Muscle layer of colon (tissue), 2 donors: ENCODE measurements at regions not wholly inside any gene's neighbourhood (a gene's known extent, or its start where the extent isn't known, plus 50 kb on each side); places are given as distances from the start of the nearest gene placed in this dataset.

Experiments
- H3K27ac ChIP-seq: one replicate; pipeline ENCODE4 v1.7.0; 2013; ENCODE audit warnings: low read depth, mild to moderate bottlenecking, low read length, moderate library complexity
- H3K27me3 ChIP-seq, 2 donors: one replicate each; pipeline ENCODE4 v1.7.0; 2013; ENCODE audit warnings: low read length in 2 of 2, mild to moderate bottlenecking in 2 of 2; ENCODE audit not compliant: insufficient read depth in 2 of 2, control insufficient read depth in 1 of 2
- H3K36me3 ChIP-seq: one replicate; pipeline ENCODE4 v1.7.0; 2013; ENCODE audit warnings: mild to moderate bottlenecking, low read length; ENCODE audit not compliant: insufficient read depth
- H3K4me1 ChIP-seq: one replicate; pipeline ENCODE4 v1.7.0; 2013; ENCODE audit warnings: mild to moderate bottlenecking, low read length; ENCODE audit not compliant: insufficient read depth
- H3K4me3 ChIP-seq, 2 donors: one replicate each; pipeline ENCODE4 v1.7.0; 2013; ENCODE audit warnings: low read length in 2 of 2, low read depth in 1 of 2, mild to moderate bottlenecking in 1 of 2, moderate library complexity in 1 of 2
- H3K9ac ChIP-seq: one replicate; pipeline ENCODE4 v1.7.0; 2013; ENCODE audit warnings: low read length
- H3K9me3 ChIP-seq: one replicate; pipeline ENCODE4 v1.7.0; 2013; ENCODE audit warnings: mild to moderate bottlenecking, low read length
- donor health status: abdominal sarcoma.
- donor health status: Adenocarcinoma of cecum.

- no peak overlapping the region for H3K9ac ChIP-seq
- no peaks in the 10 kb centered on the region for H3K36me3 ChIP-seq
- no peaks in the 10 kb centered on the region for H3K9me3 ChIP-seq
- H3K27me3 ChIP-seq, result no peaks in the 10 kb centered on the region
- no peak overlapping the region for H3K4me3 ChIP-seq
- H3K4me1 ChIP-seq, result peaks cover 9% of the 10 kb centered on the region
- H3K27ac ChIP-seq, result peak overlapping the region; percentile 30
Observed at GRCh38 chr7:136698231-136698630, 170.2 kb upstream of the CHRM2 start.

GRCh38 chr7:136697271-136697670, 171.2 kb upstream of the CHRM2 start:
- Histone ChIP-seq H3K9me3 (no peaks in the 10 kb centered on the region), H3K4me3 (no peak overlapping the region), H3K27me3 (no peaks in the 10 kb centered on the region), H3K4me1 (peaks cover 9% of the 10 kb centered on the region), H3K27ac (no peak overlapping the region), H3K36me3 (no peaks in the 10 kb centered on the region), H3K9ac (no peak overlapping the region)

- no peak overlapping the region for H3K4me3 ChIP-seq
- no peaks in the 10 kb centered on the region for H3K27me3 ChIP-seq
- no peaks in the 10 kb centered on the region for H3K9me3 ChIP-seq
- H3K9ac ChIP-seq, result no peak overlapping the region
- H3K4me1 ChIP-seq, result peaks cover 9% of the 10 kb centered on the region
- H3K36me3 ChIP-seq, result no peaks in the 10 kb centered on the region
- H3K27ac ChIP-seq, result no peak overlapping the region
Observed at GRCh38 chr7:136693166-136694119, 175.0 kb upstream of the CHRM2 start.

GRCh38 chr7:136692221-136692620, 176.2 kb upstream of the CHRM2 start:
- no peaks in the 10 kb centered on the region for H3K27me3 ChIP-seq
- H3K4me1 ChIP-seq, result peaks cover 3% of the 10 kb centered on the region
- no peak overlapping the region for H3K9ac ChIP-seq
- no peaks in the 10 kb centered on the region for H3K9me3 ChIP-seq
- no peak overlapping the region for H3K4me3 ChIP-seq
- H3K36me3 ChIP-seq, result no peaks in the 10 kb centered on the region
- no peak overlapping the region for H3K27ac ChIP-seq

GRCh38 chr7:136688601-136689000, 179.9 kb upstream of the CHRM2 start:
- Histone ChIP-seq H3K9me3 (no peaks in the 10 kb centered on the region), H3K36me3 (no peaks in the 10 kb centered on the region), H3K4me1 (peaks cover 14% of the 10 kb centered on the region), H3K9ac (no peak overlapping the region), H3K27me3 (no peaks in the 10 kb centered on the region), H3K27ac (no peak overlapping the region), H3K4me3 (no peak overlapping the region)

- no peak overlapping the region for H3K9ac ChIP-seq
- no peaks in the 10 kb centered on the region for H3K36me3 ChIP-seq
- no peak overlapping the region for H3K4me3 ChIP-seq
- H3K27ac ChIP-seq, result no peak overlapping the region
- no peaks in the 10 kb centered on the region for H3K27me3 ChIP-seq
- H3K9me3 ChIP-seq, result no peaks in the 10 kb centered on the region
- H3K4me1 ChIP-seq, result peaks cover 14% of the 10 kb centered on the region
Observed at GRCh38 chr7:136687693-136688322, 180.6 kb upstream of the CHRM2 start.

- no peaks in the 10 kb centered on the region for H3K9me3 ChIP-seq
- H3K4me1 ChIP-seq, result peaks cover 14% of the 10 kb centered on the region
- H3K27me3 ChIP-seq, result no peaks in the 10 kb centered on the region
- H3K36me3 ChIP-seq, result no peaks in the 10 kb centered on the region
- peak overlapping the region in 1 of 2 donors; percentile 6 for H3K4me3 ChIP-seq
- no peak overlapping the region for H3K9ac ChIP-seq
- no peak overlapping the region for H3K27ac ChIP-seq
Observed at GRCh38 chr7:136685501-136686173, 182.8 kb upstream of the CHRM2 start.

GRCh38 chr7:136677471-136678365, 190.7 kb upstream of the CHRM2 start:
- H3K9me3 ChIP-seq, result no peaks in the 10 kb centered on the region
- H3K27ac ChIP-seq, result no peak overlapping the region
- no peaks in the 10 kb centered on the region for H3K36me3 ChIP-seq
- no peak overlapping the region for H3K9ac ChIP-seq
- no peak overlapping the region for H3K4me3 ChIP-seq
- no peaks in the 10 kb centered on the region for H3K27me3 ChIP-seq
- no peaks in the 10 kb centered on the region for H3K4me1 ChIP-seq

GRCh38 chr7:136667584-136667983, 200.9 kb upstream of the CHRM2 start:
- Histone ChIP-seq H3K27ac (no peak overlapping the region), H3K36me3 (no peaks in the 10 kb centered on the region), H3K4me3 (no peak overlapping the region), H3K9ac (no peak overlapping the region), H3K9me3 (no peaks in the 10 kb centered on the region), H3K27me3 (no peaks in the 10 kb centered on the region), H3K4me1 (no peaks in the 10 kb centered on the region)

GRCh38 chr7:136665878-136666509, 202.5 kb upstream of the CHRM2 start:
- Histone ChIP-seq H3K9me3 (no peaks in the 10 kb centered on the region), H3K4me3 (no peak overlapping the region), H3K9ac (no peak overlapping the region), H3K4me1 (no peaks in the 10 kb centered on the region), H3K27ac (no peak overlapping the region), H3K36me3 (no peaks in the 10 kb centered on the region), H3K27me3 (no peaks in the 10 kb centered on the region)
